HG02884 (cell line): ENCODE measurements at regions not wholly inside any gene's neighbourhood (a gene's known extent, or its start where the extent isn't known, plus 50 kb on each side); places are given as distances from the start of the nearest gene placed in this dataset.

Experiments
- ATAC-seq: cut with Tn5 transposase; IDR thresholded peaks from one replicate; pipeline ENCODE4 v1.9.1; 2021; ENCODE audit warnings: mild to moderate bottlenecking, moderate library complexity; ENCODE audit not compliant: unreplicated experiment

DNA sequence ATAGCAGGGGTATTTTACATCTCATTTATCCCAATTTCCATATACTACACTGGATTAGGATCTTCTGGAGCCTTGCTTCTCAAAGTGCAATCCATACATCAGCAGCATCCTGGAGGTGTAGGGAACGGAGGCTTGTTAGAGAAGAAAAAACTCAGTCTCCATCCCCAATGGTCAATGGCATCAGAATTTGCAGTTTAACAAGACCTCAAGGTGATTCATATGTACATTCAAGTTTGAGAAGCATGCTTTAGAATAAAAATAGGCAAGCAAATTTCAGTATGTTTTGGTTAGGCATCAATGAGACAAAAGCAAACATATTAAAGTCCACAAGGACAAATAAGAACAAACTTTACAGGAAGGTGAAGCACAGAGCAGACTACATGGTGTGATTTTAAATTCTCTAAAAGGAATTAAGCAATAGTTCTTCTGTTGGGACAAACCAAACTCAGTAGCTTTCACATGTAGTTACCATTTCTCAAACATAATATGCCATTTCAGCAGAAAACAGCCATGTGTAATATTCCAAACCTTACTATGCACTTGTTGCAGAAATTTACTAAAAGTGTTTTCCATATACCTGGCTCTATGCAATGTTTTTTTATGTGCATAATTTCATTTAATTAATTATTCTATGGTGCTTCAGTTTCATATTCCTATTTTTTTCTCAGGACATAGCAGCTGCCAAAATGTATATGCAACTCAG, 360.3 kb upstream of the NECTIN3 start:
- ATAC-seq: no peak

DNA sequence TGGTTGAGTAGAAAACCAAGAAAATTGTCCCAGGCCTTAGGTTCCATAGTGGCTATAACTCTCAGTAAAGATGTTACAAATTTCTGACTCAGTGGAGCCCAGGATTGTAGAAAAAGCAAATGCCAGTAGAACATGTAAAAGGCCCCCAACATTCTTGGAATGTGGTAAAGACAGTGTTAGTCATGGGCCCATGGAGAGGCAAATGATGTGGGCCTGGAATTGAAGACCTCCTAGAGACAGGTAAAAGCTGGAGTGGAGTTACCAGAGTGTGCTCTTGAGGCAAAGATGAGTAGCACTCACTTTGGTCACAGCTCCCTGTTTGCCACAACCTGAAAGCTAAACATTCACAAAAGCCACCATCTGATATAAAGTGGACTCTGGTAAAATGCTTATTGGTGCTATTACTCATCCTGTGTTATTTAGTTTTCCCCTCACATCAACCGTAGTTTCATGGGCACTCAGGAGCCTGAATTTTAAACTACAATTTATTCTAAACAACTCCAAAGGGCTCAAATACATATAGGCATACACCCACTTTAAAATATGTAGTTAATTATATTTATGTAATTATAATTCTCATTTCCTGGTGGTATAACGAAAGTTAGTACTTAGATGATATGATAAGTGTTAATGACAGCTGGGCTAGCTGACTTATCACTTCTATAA, 359.6 kb upstream of the NECTIN3 start:
- ATAC-seq: no peak

DNA sequence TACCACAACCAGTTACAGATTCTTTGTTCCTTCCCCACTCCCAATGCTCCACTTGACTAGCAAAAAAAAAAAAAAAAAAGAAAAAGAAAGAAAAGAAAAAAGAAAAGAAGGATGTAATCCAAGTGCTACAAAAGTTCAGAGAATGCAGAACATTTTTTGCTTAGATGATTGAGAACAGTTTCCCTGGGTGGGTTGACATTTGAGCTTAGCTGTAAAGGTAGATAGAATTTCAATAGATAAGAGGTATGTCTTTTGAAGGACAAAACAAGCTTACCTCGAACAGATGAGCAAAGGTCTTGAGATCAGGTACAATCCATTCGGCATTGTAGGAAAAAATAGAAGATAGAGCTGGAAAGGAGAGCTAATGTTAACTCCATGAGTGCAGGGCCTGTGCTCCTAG, 344.6 kb upstream of the NECTIN3 start:
- no peak for ATAC-seq

DNA sequence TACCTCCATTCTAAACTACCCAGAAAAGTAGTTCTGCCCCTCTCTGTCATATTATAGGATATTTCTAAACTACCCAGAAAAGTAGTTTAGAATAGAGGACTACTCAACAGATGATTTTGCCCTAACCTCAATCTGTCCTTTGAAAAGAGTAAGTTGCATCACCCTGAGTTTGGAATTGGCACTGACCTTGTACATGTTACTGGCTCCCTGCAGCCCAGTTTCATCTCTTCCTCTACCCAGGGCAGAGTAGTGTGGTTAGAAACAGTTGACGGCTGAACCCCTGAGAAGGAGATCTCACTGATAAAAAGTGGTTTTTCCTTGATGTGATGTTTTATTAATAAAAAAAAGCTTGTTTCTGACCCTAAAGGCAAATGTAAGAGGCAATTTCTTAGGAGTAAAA, 340.5 kb upstream of the NECTIN3 start:
- ATAC-seq: no peak

DNA sequence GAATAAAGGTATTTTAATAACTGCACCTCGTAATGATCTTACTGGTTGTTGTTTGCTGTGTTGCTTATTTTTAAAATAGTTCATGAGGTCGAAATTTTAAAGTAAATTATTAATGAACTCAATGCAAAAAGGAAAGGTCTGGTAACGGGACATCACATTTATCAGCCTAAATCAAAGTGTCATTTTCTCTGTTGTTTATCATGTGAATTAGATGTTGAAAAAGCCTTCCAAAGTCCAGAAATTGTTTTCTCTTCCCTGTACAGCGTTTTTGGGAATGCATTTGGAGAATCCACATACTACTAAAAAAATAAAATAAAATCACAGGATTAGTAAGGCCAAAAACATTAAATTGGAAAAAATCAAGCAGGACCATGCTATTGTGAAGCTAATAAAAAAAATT, 339.2 kb upstream of the NECTIN3 start:
- ATAC-seq: no peak

DNA sequence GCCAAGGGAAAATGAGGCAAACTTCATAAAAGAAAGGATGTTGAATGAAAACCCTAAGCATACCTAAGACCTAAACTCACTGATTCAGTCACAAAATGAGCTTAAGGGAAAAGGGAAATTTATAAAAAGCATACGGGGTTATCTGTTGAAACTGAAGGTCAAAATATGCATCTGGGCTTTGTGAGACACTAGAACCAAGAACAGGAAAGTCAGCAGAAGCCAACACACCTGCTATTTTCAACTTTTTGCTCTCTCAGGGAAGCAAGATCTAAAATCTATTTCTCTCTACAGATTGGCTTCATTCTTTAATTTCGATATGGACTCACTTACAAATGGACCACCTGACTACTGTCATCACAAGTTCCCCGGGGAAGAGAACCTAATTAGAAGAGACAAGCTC, 338.6 kb upstream of the NECTIN3 start:
- no peak for ATAC-seq

DNA sequence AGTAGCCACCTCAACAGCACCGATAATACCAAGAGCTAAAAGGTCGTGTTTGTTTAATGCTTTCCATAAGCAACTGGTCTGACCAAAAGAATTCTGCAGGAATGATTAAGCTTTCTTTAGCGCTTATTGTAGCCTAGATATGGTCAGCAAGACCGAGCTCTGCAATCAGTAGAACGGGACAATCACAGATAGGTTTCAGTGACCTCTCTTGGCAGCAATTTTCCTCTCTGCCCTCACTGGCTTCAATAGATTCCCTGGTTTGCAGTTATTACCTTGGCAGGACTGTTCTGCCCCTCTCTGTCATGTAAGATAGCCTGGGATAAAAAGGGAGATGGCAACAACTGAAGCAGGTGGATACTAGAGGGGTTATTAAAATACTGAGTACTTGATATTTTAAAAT, 337.1 kb upstream of the NECTIN3 start:
- ATAC-seq: no peak

DNA sequence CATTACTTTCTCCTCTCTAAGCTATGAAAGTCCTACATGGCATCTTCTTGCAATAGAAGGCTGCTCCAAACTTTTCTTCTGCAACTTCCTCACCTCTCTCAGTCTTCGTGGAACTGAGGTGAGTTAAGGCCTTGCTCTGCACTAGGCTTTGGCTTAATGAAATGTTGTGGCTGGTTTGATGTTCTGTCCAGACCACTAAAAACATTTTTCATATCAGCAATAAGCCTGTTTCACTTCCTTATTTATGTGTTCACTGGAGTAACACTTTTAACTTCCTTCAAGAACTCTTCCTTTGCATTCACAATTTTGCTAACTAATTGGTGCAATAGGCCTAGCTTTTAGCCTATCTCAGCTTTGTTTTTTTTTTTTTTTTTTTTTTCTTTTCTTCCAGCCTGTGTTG, 335.3 kb upstream of the NECTIN3 start:
- peak; percentile 91 for ATAC-seq

DNA sequence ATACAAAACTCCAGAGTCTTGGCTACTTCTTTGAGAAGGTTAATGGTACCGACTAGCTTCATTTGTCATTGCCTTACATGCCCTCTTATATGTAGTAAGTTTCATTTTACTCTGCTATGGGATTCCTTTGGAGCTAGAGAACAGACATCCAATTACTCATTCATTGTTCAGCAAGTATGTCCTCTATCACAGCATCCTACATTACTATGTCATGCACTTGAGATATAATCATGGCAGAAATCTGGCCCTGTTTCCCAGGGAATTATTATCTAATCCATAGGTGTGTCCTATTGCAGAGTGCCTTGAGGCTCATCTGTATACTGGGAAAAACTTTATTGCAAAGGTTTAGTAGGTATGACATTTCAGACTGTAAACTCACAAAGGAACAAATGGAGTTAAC, 333.1 kb upstream of the NECTIN3 start:
- ATAC-seq: no peak

DNA sequence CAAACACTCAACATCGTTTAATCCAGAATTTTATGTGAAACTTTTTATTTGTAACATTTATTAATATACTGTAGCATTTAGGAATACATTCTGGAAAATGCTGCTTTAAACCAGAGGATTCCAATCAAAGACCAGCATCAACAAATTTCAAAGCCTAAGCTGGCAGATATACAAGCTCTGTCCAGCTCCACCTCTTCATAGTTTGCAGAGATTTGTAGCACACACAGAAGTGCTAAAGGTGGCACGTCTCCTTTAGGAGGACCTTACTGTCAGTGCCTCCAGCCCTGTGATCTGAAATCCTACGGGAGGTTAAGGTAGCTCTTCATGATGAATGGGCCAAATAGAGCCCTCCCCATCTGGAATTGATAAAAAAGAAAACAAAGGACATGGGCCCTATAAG, 329.7 kb upstream of the NECTIN3 start:
- no peak for ATAC-seq

DNA sequence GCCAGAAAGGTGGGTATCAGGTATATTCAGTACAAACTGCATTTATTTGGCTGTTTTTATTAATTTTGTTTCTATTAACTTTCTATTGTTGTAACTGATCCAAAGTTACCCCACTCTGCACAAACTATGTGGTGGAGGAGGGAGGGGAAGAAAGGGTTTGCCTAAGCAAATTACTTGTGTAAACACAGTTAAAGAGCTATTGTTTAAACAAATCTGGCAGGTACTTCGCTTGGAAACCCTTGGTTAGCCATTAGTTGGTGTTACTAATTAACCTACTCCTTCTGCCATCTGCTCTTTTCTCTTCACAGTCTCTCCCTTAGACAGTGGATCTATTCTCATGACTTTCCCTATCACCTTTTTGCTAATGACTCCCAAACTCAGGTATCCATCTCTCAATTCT, 328.4 kb upstream of the NECTIN3 start:
- ATAC-seq: no peak

DNA sequence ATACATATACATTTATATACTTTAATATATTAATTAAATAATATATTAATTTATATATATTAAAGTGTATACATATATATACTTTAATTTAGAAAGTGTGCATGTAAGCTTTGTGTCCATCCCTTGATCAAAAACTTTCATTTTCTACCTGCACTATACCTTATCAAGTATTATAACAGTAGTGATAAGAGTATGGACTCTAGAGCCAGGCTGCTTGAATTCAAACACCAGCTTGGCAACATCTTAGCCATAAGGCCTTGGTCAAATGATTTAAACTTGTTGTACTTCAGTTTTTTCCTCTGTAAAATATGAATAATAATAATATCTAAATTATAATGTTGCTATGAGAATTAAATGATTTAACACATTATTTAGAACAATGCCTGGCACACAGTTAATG, 327.6 kb upstream of the NECTIN3 start:
- ATAC-seq: no peak

DNA sequence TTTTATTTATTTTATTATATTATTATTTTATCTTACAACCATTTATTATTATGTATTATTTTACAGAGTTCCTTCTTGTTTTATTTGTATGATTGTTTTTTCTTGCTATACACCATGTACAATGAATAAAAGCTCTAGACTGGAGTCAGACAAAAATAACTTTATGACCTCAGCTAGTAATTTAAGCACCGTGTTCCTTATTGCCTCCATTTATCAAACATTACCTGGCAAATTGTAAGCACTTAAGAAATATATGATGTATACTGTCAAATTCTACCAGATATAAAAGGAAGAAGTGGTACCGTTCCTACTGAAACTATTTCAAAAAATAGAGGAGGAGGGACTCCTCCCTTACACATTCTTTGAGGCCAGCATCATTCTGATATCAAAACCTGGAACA, 326.9 kb upstream of the NECTIN3 start:
- ATAC-seq: no peak

DNA sequence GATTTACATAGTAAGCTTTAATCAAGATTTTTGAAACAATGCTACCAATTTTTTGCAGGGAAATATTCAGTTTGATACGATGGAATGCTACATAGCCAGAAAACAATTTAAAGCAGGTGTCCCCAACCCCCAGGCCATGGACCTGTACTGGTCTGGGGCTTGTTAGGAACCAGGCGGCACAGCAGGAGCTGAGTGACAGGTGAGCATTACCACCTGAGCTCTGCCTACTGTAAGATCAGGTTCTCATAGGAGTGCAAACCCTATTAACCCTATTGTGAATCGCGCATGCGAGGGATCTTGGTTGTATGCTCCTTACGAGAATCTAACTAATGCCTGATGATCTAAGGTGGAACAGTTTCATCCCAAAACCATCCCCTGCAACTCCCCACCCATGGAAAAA, 322.6 kb upstream of the NECTIN3 start:
- ATAC-seq: no peak

DNA sequence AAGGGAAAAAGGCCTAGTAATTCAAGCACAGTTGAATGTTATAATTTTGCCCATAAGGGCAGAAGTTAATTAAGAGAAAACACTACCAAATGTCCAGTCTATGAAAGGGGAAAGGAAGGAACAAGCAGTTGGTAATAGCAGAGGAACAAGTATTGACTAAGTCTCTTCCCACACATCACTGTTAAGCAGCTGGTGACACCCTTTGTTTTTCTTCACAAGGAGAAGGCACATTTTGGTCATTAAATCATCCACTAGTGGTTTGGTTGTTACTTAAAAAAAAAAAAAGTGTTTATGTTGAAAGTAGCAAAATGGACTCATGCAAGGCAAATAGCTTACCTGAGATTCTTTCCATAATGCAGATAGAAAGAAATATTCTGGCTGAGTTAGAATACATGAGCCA, 321.4 kb upstream of the NECTIN3 start:
- ATAC-seq: no peak

DNA sequence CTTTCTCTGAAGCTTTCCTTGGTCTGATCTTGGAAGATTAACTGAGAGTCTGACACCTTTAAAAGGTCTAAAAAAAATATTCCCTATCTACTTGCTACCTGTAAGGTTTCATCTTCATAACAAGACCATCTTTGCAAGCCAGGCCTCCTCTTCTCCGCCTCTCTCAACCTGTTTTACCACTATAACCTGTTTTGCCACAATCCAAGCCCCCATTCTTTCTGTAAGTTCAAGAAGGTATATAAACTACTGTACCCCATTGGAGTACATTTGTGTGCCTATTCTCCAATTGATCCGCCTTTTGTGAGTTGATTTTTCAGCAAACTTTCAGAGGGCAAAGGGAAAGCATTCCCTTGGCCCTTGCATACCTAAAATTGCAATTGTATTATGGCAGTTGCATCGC, 319.3 kb upstream of the NECTIN3 start:
- no peak for ATAC-seq

DNA sequence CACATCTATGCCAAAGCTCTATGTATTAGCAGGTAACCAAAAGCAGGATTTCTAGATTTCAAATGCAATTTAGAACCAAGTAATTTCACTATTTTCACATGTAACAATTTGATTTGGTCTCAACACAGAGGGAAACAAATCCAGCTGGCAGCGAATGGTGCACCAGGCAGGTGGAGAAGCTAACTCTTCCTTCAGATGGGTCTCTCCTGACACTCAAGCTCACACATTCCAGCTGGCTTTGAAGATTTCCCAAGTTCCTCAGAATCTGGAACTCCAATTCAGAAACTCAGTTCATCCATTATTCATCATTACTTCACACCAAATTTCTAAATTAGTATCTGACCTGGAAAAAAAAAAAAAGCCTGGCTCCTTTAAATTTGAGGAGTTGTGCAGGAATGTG, 318.1 kb upstream of the NECTIN3 start:
- no peak for ATAC-seq

DNA sequence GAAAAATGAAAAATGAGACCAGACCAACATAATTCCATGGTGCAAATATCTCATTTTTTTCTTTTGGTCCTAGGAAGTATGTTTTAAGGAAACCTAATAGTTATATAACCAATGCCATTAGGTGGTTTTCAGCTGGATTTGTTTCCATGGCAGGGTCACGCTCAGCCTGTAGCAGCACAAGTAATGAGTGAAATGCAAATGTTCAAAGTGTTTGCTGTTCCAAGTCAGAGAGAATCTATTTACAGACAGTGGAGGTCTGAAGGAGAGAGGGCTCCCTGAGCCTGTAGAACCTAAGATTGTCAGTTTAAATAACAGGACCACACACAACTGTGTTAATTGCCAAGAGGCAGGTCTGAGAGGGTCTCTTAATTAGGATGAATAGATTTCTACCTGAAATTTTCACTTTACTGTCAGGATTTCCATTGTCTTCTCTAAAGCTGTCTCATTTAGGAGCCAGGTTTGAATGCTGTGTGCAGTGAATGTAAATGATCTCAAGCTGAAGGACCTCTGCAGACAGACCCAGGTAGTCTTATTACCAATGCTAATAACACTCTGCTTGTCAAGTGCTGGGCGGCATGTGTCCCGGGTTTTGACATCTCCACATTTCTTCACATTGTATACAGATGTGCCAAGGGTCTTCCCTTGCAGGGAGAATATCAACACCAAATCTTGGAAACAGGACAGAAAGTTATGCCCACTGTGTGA, 317.3 kb upstream of the NECTIN3 start:
- ATAC-seq: no peak

DNA sequence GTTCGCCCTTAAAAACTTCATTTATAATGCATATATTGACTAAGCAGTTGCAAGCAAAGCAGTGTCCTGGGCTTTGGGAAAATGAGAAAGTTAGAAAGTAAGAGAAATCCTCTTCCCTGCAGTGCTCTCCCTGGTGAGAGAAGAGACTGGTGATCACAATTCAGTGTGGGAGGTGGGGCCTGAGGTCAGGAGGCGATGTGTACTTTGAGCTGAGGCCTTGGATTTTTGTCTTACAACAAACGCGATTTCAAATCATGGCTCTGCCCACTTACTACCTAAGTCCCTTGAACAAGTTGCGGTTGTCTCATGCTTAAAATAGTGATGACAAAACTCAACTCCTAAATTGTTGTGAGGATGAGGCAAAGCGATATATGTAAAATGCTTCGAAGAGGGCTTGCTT, 316.3 kb upstream of the NECTIN3 start:
- no peak for ATAC-seq

DNA sequence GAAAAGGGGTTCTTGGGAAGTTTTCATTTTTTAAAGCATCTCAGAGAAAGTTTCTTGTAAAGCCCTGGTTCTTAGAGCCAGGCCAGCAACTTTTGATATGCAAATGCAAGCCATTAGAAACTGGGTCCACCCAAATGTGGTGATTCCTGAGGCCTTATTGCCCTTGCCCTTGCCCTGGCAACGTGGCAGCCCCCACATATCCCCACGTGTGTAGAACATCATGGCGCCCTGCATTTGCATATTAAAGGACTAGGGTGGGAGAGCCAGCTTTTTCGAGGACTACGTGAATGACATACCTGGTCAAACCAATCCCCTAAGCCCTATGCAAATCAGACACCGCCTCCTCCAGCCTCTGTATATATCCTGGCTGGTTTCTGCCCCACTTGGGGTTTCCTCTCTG, 314.9 kb upstream of the NECTIN3 start:
- ATAC-seq: no peak

DNA sequence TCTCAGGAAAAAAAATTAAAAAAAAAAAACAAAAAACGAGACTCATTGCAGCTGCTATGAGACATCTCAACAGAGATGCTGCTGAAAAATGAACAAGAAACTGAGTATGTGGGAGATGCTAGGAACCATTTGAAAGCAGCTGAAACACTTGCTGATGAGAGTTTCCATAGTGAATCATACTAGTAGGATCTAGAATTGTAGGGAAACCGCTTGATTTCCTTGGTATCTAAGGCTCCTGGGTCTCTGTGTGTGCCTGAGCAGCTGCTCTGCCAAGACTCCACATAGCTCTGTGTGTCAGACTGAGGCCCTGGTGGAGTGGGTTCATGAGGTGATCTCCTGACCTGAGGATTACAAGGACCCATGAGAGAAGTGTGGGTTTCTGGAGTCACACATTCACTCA, 313.4 kb upstream of the NECTIN3 start:
- no peak for ATAC-seq

DNA sequence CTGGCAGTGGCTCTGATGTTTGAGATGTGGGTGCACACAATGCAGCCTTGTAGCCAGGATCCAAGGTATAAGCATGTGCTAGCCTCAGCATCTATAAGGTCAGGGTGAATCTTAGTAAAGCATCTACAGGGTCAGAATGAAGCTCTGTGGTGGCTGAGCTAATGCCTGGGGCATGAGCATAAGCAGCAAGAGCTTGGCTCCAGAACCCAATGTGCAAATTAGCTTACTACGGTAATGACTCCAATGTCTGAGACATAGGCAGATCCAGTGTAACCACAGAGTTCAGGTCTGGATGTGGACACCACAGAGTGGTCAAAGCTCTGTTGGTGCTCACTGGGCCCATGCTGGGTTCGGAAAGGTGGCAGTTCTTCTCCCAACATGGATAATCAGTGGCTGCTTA, 304.5 kb upstream of the NECTIN3 start:
- no peak for ATAC-seq
